Neuron (in vitro differentiated cells): ENCODE measurements at regions not wholly inside any gene's neighbourhood (a gene's known extent, or its start where the extent isn't known, plus 50 kb on each side); places are given as distances from the start of the nearest gene placed in this dataset.

Experiments used
- H2AFZ ChIP-seq: one replicate; pipeline ENCODE4 v1.6.1; 2013; ENCODE audit warnings: low read depth, mild to moderate bottlenecking, inconsistent platforms, low read length, moderate library complexity
- H3K27me3 ChIP-seq: one replicate; pipeline ENCODE4 v1.6.1; 2013; ENCODE audit warnings: low read length; ENCODE audit not compliant: insufficient read depth
- H3K36me3 ChIP-seq: one replicate; pipeline ENCODE4 v1.6.1; 2013; ENCODE audit warnings: low read length; ENCODE audit not compliant: insufficient read depth
- H3K4me1 ChIP-seq: one replicate; pipeline ENCODE4 v1.6.1; 2013; ENCODE audit warnings: low read length; ENCODE audit not compliant: insufficient read depth
- H3K4me3 ChIP-seq: 2 replicates; pipeline ENCODE4 v1.5.1; 2013; ENCODE audit warnings: mild to moderate bottlenecking, low read length, moderate library complexity
- H3K9me3 ChIP-seq: one replicate; pipeline ENCODE4 v1.6.1; 2013; ENCODE audit warnings: low read length

- Histone ChIP-seq H3K27me3 (no peaks in the 10 kb centered on the region), H3K36me3 (no peaks in the 10 kb centered on the region), H3K4me3 (no peak overlapping the region), H2AFZ (no peak overlapping the region), H3K9me3 (no peaks in the 10 kb centered on the region), H3K4me1 (no peaks in the 10 kb centered on the region)
Observed at GRCh38 chr11:110972640-110973039, 260.4 kb upstream of the ARHGAP20 start.

- H3K4me3 ChIP-seq: no peak overlapping the region
- H3K4me1 ChIP-seq: no peaks in the 10 kb centered on the region
- no peaks in the 10 kb centered on the region for H3K27me3 ChIP-seq
- no peaks in the 10 kb centered on the region for H3K9me3 ChIP-seq
- no peak overlapping the region for H2AFZ ChIP-seq
- H3K36me3 ChIP-seq: no peaks in the 10 kb centered on the region
Observed at GRCh38 chr11:110972106-110972505, 259.9 kb upstream of the ARHGAP20 start.

GRCh38 chr11:110971140-110971539, 258.9 kb upstream of the ARHGAP20 start:
- Histone ChIP-seq H3K36me3 (no peaks in the 10 kb centered on the region), H3K4me1 (no peaks in the 10 kb centered on the region), H3K9me3 (no peaks in the 10 kb centered on the region), H3K27me3 (no peaks in the 10 kb centered on the region), H3K4me3 (no peak overlapping the region), H2AFZ (no peak overlapping the region)

- Histone ChIP-seq H2AFZ (no peak overlapping the region), H3K4me3 (no peak overlapping the region), H3K27me3 (no peaks in the 10 kb centered on the region), H3K9me3 (no peaks in the 10 kb centered on the region), H3K4me1 (no peaks in the 10 kb centered on the region), H3K36me3 (no peaks in the 10 kb centered on the region)
Observed at GRCh38 chr11:110968348-110969062, 256.3 kb upstream of the ARHGAP20 start.

DNA sequence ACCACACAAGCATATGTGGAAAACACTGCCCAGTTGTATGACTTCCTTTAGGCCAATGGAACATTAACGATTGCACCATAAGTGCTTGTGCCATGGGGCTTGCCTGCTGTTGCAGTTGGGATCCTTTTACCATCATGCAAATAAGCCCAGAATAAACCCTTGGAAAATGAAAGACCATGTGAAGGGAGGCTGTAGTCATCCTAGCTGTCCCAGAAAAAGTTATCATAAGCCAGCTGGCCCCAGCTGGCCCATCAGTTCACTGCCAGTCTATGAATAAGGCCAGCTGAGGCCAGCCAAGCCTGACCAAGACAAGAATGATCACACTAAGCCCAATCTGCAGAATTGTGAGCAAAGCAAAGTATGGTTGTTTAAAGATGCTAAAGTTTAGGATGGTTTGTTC, 253.9 kb upstream of the ARHGAP20 start:
- H3K36me3 ChIP-seq: no peaks in the 10 kb centered on the region

DNA sequence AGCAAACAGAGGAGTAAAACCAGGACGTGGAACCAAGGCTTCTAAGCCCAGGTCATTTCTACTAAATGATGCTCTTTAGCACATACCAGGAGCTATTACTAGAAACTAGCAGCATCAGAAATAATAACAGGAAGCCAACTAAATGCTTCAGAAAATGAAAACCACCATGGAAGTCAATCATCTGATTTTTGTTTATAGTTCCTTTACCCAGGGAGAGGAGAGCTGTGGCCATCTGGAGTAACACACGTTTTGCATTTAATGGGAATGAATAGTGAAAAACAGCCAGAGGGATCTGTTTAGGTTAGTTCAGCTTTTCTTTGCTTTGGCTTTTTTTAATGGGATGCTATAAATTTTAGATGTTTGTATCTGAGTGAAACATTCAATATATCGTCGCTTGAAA, 250.7 kb upstream of the ARHGAP20 start:
- no peaks in the 10 kb centered on the region for H3K27me3 ChIP-seq
- no peak overlapping the region for H3K4me3 ChIP-seq
- H3K4me1 ChIP-seq: no peaks in the 10 kb centered on the region
- H3K9me3 ChIP-seq: no peaks in the 10 kb centered on the region
- H3K36me3 ChIP-seq: no peaks in the 10 kb centered on the region
- no peak overlapping the region for H2AFZ ChIP-seq

More for the DNA sequence above, 253.9 kb upstream of the ARHGAP20 start:
- Histone ChIP-seq H3K4me3 (no peak overlapping the region), H3K27me3 (no peaks in the 10 kb centered on the region), H3K9me3 (no peaks in the 10 kb centered on the region), H3K4me1 (no peaks in the 10 kb centered on the region), H2AFZ (no peak overlapping the region)

- no peaks in the 10 kb centered on the region for H3K27me3 ChIP-seq
- no peak overlapping the region for H3K4me3 ChIP-seq
- no peaks in the 10 kb centered on the region for H3K36me3 ChIP-seq
- H2AFZ ChIP-seq: no peak overlapping the region
- no peaks in the 10 kb centered on the region for H3K9me3 ChIP-seq
- H3K4me1 ChIP-seq: no peaks in the 10 kb centered on the region
Observed at GRCh38 chr11:110960167-110960566, 247.9 kb upstream of the ARHGAP20 start.

DNA sequence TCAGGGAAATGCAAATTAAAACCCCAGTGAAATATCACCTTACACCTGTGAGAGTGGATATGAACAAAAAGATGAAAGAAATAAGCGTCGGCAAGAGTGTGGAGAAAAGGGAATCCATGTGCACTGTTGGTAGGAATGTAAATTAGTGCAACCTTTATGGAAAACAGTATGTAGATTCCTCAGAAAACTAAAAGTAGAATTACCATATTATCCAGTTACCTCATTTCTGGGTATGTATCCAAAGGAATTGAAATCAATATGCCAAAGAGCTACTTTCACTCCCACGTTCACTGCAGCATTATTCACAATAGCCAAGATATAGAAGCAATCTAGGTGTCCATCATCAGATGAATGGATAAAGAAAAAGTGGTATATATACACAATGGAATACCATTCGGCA, 246.0 kb upstream of the ARHGAP20 start:
- Histone ChIP-seq H3K27me3 (no peaks in the 10 kb centered on the region), H3K4me1 (no peaks in the 10 kb centered on the region), H3K4me3 (no peak overlapping the region), H2AFZ (no peak overlapping the region), H3K36me3 (no peaks in the 10 kb centered on the region), H3K9me3 (no peaks in the 10 kb centered on the region)

GRCh38 chr11:110955776-110956175, 243.5 kb upstream of the ARHGAP20 start:
- Histone ChIP-seq H2AFZ (no peak overlapping the region), H3K36me3 (no peaks in the 10 kb centered on the region), H3K4me1 (no peaks in the 10 kb centered on the region), H3K4me3 (no peak overlapping the region), H3K27me3 (no peaks in the 10 kb centered on the region), H3K9me3 (no peaks in the 10 kb centered on the region)

DNA sequence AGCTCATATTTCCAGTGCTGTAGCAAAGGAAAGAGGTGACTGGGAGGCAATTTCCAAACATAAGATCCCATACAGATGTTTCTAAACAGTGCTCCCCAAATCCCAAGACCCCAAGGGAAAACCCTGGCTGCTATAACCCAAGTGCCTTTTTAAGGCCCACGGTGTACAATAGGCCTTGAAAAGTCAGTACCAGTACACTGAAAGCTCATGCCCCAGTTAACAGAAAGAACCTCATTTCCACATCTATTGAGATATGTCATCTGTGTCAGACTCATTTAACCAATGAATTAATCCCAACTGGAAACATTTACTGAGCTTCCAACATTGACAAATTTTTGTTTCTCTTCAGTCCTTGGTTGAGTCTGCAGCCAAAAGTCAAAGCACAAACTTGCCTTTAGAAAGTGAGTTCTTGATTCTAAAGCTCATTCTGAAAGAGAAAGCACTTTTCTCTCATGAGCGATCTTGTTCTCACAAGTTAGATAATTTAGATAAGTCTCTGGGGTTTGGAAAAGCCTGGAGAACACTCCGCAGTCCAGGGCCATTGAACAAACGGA, 239.8 kb upstream of the ARHGAP20 start:
- H3K27me3 ChIP-seq: no peaks in the 10 kb centered on the region
- no peak overlapping the region for H2AFZ ChIP-seq
- H3K4me1 ChIP-seq: no peaks in the 10 kb centered on the region
- H3K4me3 ChIP-seq: no peak overlapping the region
- H3K36me3 ChIP-seq: no peaks in the 10 kb centered on the region
- H3K9me3 ChIP-seq: no peaks in the 10 kb centered on the region

DNA sequence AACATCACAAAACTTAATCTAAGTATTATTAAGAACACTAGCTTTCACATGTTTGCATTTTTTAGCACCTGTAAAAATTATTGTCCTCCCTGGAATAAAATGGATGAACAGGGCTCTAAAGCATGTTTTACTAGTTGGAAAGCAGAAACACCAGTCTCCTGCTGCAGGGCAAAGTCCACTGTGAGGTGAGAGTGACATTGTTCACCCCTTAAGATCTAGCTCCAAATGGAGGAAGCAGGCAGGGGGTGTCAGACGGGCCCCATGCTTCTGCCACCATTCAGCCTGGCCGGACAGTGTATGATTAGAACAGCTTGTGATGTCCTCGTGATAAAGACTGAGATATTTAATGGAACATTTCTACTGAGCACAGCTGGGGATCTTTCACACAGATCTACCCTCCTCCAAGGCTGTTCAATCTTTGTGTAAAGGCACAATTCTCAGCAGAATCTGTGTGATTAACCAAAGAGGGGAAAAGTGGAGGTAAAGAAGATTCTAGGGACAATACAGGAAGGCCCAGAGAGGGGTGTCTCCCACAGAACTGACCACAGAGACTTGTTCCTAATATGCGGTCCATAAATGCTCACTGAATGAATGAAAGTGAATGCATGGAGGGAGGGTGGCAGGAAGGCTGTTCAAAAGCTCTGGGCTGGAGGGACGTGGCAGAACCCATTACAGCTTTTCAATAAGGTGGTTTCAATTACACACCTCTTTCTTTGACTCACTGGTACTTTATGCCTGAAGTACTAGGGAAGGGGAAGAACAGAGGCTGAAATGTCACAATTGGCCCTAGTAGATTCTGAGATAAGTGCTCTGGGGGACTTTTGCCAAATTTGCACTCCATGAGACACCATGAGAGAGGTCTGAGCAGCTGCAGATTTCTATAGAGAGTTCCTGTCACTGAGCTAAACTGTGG, 239.1 kb upstream of the ARHGAP20 start:
- H3K4me1 ChIP-seq: no peaks in the 10 kb centered on the region
- no peak overlapping the region for H2AFZ ChIP-seq
- H3K36me3 ChIP-seq: no peaks in the 10 kb centered on the region
- no peak overlapping the region for H3K4me3 ChIP-seq
- no peaks in the 10 kb centered on the region for H3K27me3 ChIP-seq
- H3K9me3 ChIP-seq: no peaks in the 10 kb centered on the region

GRCh38 chr11:110948112-110948511, 235.9 kb upstream of the ARHGAP20 start:
- H3K4me3 ChIP-seq: no peak overlapping the region
- H3K9me3 ChIP-seq: no peaks in the 10 kb centered on the region
- no peak overlapping the region for H2AFZ ChIP-seq
- H3K36me3 ChIP-seq: no peaks in the 10 kb centered on the region
- H3K4me1 ChIP-seq: no peaks in the 10 kb centered on the region
- H3K27me3 ChIP-seq: no peaks in the 10 kb centered on the region

- Histone ChIP-seq H2AFZ (no peak overlapping the region), H3K4me1 (no peaks in the 10 kb centered on the region), H3K4me3 (no peak overlapping the region)
Observed at GRCh38 chr11:110947096-110947495, 234.9 kb upstream of the ARHGAP20 start.

More at GRCh38 chr11:110947096-110947495, 234.9 kb upstream of the ARHGAP20 start:
- no peaks in the 10 kb centered on the region for H3K27me3 ChIP-seq
- no peaks in the 10 kb centered on the region for H3K9me3 ChIP-seq
- H3K36me3 ChIP-seq: no peaks in the 10 kb centered on the region
